Caco-2 (cell line): ENCODE measurements at regions not wholly inside any gene's neighbourhood (a gene's known extent, or its start where the extent isn't known, plus 50 kb on each side); places are given as distances from the start of the nearest gene placed in this dataset.

ENCODE experiments used
- BruUV-seq: library from RNA; stranded (reverse); fragments of 400-500 nt; replicated peaks from 2 replicates; lab custom pipeline; 2021; lab: Mats Ljungman, UMichigan
- CTCF ChIA-PET: fragments of 300-600 bp; sonication (Branson Sonifier 250); formaldehyde crosslinking; loops from one replicate; lab custom pipeline; 2022; ENCODE audit warnings: antibody characterized with exemption; lab: Charles Lee
- POLR2A ChIA-PET: fragments of 300-600 bp; sonication (Branson Sonifier 250); formaldehyde crosslinking; loops from one replicate; lab custom pipeline; 2022; ENCODE audit warnings: antibody characterized with exemption; lab: Charles Lee
- DNase-seq, 2 experiments: peaks; one replicate each; pipeline versions ENCODE4 v3.0.0 to v3.0.0-alpha.2; 2020 to 2022
- H3K27me3 ChIP-seq: replicated peaks from 2 replicates; pipeline ENCODE4 v1.6.0; 2011; ENCODE audit warnings: low read length; ENCODE audit not compliant: control insufficient read depth, insufficient read depth
- H3K36me3 ChIP-seq: 2 replicates; pipeline ENCODE4 v1.5.1; 2011; ENCODE audit warnings: low read length; ENCODE audit not compliant: control insufficient read depth, insufficient read depth
- H3K4me1 ChIP-seq: fragments of 250-450 bp; sonication (Bioruptor Pico); 2 replicates; pipeline ENCODE4 v1.5.1; 2020; ENCODE audit warnings: mild to moderate bottlenecking
- H3K4me3 ChIP-seq: 2 replicates; pipeline ENCODE4 v1.5.1; 2011; ENCODE audit warnings: low read depth, mild to moderate bottlenecking, control low read depth, low read length
- H3K9me3 ChIP-seq: fragments of 250-450 bp; sonication (Bioruptor Pico); 2 replicates; pipeline ENCODE4 v1.5.1; 2020; ENCODE audit warnings: mild to moderate bottlenecking, moderate library complexity
- H3K27ac Mint-ChIP-seq: one replicate; pipeline ENCODE4 v1.8.0; 2022; ENCODE audit warnings: mixed read lengths; ENCODE audit not compliant: unreplicated experiment
- H3K27me3 Mint-ChIP-seq: one replicate; pipeline ENCODE4 v1.8.0; 2022; ENCODE audit warnings: mixed read lengths; ENCODE audit not compliant: insufficient read depth, unreplicated experiment
- H3K36me3 Mint-ChIP-seq: one replicate; pipeline ENCODE4 v1.8.0; 2022; ENCODE audit warnings: mild to moderate bottlenecking, mixed read lengths; ENCODE audit not compliant: insufficient read depth, unreplicated experiment
- H3K4me1 Mint-ChIP-seq: one replicate; pipeline ENCODE4 v1.8.0; 2022; ENCODE audit warnings: low read depth, mixed read lengths; ENCODE audit not compliant: unreplicated experiment
- H3K4me3 Mint-ChIP-seq: one replicate; pipeline ENCODE4 v1.8.0; 2022; ENCODE audit warnings: mild to moderate bottlenecking, moderate library complexity, mixed read lengths; ENCODE audit not compliant: unreplicated experiment
- H3K9me3 Mint-ChIP-seq: one replicate; pipeline ENCODE4 v1.8.0; 2022; ENCODE audit warnings: mixed read lengths; ENCODE audit not compliant: unreplicated experiment
- CTCF ChIP-seq, 2 experiments: fragments of 200-600 bp in 1 of 2; IDR thresholded peaks; 1 replicate in 1 of 2; 2 replicates in 1 of 2; pipeline versions ENCODE4 v1.5.1 to v1.8.0; 2011 to 2022; ENCODE audit warnings: antibody characterized with exemption in 1 of 2, control low read depth in 1 of 2, inconsistent platforms in 1 of 2, low read depth in 1 of 2, low read length in 1 of 2, mild to moderate bottlenecking in 1 of 2, moderate library complexity in 1 of 2; ENCODE audit not compliant: insufficient read depth in 1 of 2, severe bottlenecking in 1 of 2, unreplicated experiment in 1 of 2
- intact Hi-C: fragments of 100-400 bp; cut with micrococcal nuclease; formaldehyde crosslinking; loops from one replicate; pipeline ENCODE4 v1.10.0; 2022; ENCODE audit not compliant: unreplicated experiment

- H3K4me1 ChIP-seq, result no peaks in the 10 kb centered on the region
- POLR2A ChIA-PET, result no interaction called here
- no TSS peak for BruUV-seq
- DNase-seq, result no peak
- H3K27ac Mint-ChIP-seq, result no peak overlapping the region
- no peaks in the 10 kb centered on the region for H3K36me3 ChIP-seq
- no peaks in the 10 kb centered on the region for H3K9me3 ChIP-seq
- H3K27me3 ChIP-seq, result no peaks in the 10 kb centered on the region
- H3K4me3 ChIP-seq, result no peak overlapping the region
- no peak for TF ChIP-seq CTCF (IDR thresholded peaks at IDR 0.05; ENCODE audit: insufficient read depth in 1 of 2, low read depth in 1 of 2, low read length in 1 of 2, severe bottlenecking in 1 of 2, unreplicated experiment in 1 of 2)
- CTCF ChIA-PET, result no interaction called here
- no peaks in the 10 kb centered on the region for H3K36me3 Mint-ChIP-seq
- H3K27me3 Mint-ChIP-seq, result no peaks in the 10 kb centered on the region
- H3K9me3 Mint-ChIP-seq, result peaks cover 10% of the 10 kb centered on the region
- no peak overlapping the region for H3K4me3 Mint-ChIP-seq
- H3K4me1 Mint-ChIP-seq, result no peaks in the 10 kb centered on the region
- intact Hi-C loops, result no loop called here
Observed at GRCh38 chr1:96978444-96978843, 256.9 kb downstream of the PTBP2 start.

- Mint-ChIP-seq H3K36me3 (no peaks in the 10 kb centered on the region), H3K4me3 (no peak overlapping the region), H3K9me3 (peaks cover 10% of the 10 kb centered on the region), H3K27ac (no peak overlapping the region), H3K27me3 (no peaks in the 10 kb centered on the region), H3K4me1 (no peaks in the 10 kb centered on the region)
- DNase-seq, result no peak
- no TSS peak for BruUV-seq
- Histone ChIP-seq H3K9me3 (no peaks in the 10 kb centered on the region), H3K27me3 (no peaks in the 10 kb centered on the region), H3K4me3 (no peak overlapping the region), H3K36me3 (no peaks in the 10 kb centered on the region), H3K4me1 (no peaks in the 10 kb centered on the region)
- ChIA-PET CTCF (no interaction called here), POLR2A (no interaction called here)
- no peak for TF ChIP-seq CTCF (IDR thresholded peaks at IDR 0.05; ENCODE audit: insufficient read depth in 1 of 2, low read depth in 1 of 2, low read length in 1 of 2, severe bottlenecking in 1 of 2, unreplicated experiment in 1 of 2)
- intact Hi-C loops, result no loop called here
Observed at GRCh38 chr1:96978901-96979300, 257.3 kb downstream of the PTBP2 start.

GRCh38 chr1:96979304-96980268 lies 258.0 kb downstream of the PTBP2 start:
- ChIA-PET CTCF (no interaction called here), POLR2A (no interaction called here)
- H3K27ac Mint-ChIP-seq, result no peak overlapping the region
- no peak for TF ChIP-seq CTCF (IDR thresholded peaks at IDR 0.05; ENCODE audit: insufficient read depth in 1 of 2, low read depth in 1 of 2, low read length in 1 of 2, severe bottlenecking in 1 of 2, unreplicated experiment in 1 of 2)
- H3K36me3 Mint-ChIP-seq, result no peaks in the 10 kb centered on the region
- intact Hi-C loops, result no loop called here
- no peak overlapping the region for H3K4me3 ChIP-seq
- peaks cover 10% of the 10 kb centered on the region for H3K9me3 Mint-ChIP-seq
- no peaks in the 10 kb centered on the region for H3K27me3 ChIP-seq
- BruUV-seq, result no TSS peak
- H3K27me3 Mint-ChIP-seq, result no peaks in the 10 kb centered on the region
- H3K4me3 Mint-ChIP-seq, result no peak overlapping the region
- H3K9me3 ChIP-seq, result no peaks in the 10 kb centered on the region
- H3K4me1 ChIP-seq, result no peaks in the 10 kb centered on the region
- no peaks in the 10 kb centered on the region for H3K4me1 Mint-ChIP-seq
- DNase-seq, result no peak
- H3K36me3 ChIP-seq, result no peaks in the 10 kb centered on the region
